GM12878 (cell line): ENCODE measurements at regions not wholly inside any gene's neighbourhood (a gene's known extent, or its start where the extent isn't known, plus 50 kb on each side); places are given as distances from the start of the nearest gene placed in this dataset.

Experiments used
- JUND ChIP-seq: IDR thresholded peaks from 2 replicates; pipeline ENCODE4 v1.6.1; 2012; ENCODE audit warnings: low read depth, mild to moderate bottlenecking, low read length, improper control_type of control experiment, moderate library complexity
- PAX5 ChIP-seq: IDR thresholded peaks from 2 replicates; pipeline ENCODE4 v1.6.1; 2011; ENCODE audit warnings: low read depth, low read length, borderline replicate concordance
- RFX5 ChIP-seq: IDR thresholded peaks from 2 replicates; pipeline ENCODE4 v1.6.1; 2011; ENCODE audit warnings: low read depth, low read length, improper control_type of control experiment
- RUNX3 ChIP-seq: IDR thresholded peaks from 2 replicates; pipeline ENCODE4 v1.6.1; 2012; ENCODE audit warnings: low read length, inconsistent platforms
- TCF12 ChIP-seq: IDR thresholded peaks from 2 replicates; pipeline ENCODE4 v1.6.1; 2011; ENCODE audit warnings: low read depth, mild to moderate bottlenecking, low read length
- ZBTB11 ChIP-seq: fragments of 450-650 bp; formaldehyde crosslinking; IDR thresholded peaks from 2 replicates; pipeline ENCODE4 v1.5.0; 2022; ENCODE audit warnings: mild to moderate bottlenecking, missing genetic modification characterization
- ZNF24 ChIP-seq: fragments of 450-650 bp; IDR thresholded peaks from 2 replicates; pipeline ENCODE4 v1.6.1; 2017; ENCODE audit warnings: antibody characterized with exemption, mild to moderate bottlenecking
- TF ChIP-seq, protein P1 (sequence below): fragments of 450-650 bp; formaldehyde crosslinking; IDR thresholded peaks from 2 replicates; pipeline ENCODE4 v1.4.0; 2022; ENCODE audit warnings: mild to moderate bottlenecking, moderate library complexity
- TF ChIP-seq, protein P2 (sequence below): fragments of 450-650 bp; IDR thresholded peaks from 2 replicates; pipeline ENCODE4 v1.6.1; 2016; ENCODE audit warnings: mild to moderate bottlenecking

GRCh38 chr9:10867194-10867593 lies 254.4 kb upstream of the PTPRD start (continued):
- TF ChIP-seq, protein P1, sequence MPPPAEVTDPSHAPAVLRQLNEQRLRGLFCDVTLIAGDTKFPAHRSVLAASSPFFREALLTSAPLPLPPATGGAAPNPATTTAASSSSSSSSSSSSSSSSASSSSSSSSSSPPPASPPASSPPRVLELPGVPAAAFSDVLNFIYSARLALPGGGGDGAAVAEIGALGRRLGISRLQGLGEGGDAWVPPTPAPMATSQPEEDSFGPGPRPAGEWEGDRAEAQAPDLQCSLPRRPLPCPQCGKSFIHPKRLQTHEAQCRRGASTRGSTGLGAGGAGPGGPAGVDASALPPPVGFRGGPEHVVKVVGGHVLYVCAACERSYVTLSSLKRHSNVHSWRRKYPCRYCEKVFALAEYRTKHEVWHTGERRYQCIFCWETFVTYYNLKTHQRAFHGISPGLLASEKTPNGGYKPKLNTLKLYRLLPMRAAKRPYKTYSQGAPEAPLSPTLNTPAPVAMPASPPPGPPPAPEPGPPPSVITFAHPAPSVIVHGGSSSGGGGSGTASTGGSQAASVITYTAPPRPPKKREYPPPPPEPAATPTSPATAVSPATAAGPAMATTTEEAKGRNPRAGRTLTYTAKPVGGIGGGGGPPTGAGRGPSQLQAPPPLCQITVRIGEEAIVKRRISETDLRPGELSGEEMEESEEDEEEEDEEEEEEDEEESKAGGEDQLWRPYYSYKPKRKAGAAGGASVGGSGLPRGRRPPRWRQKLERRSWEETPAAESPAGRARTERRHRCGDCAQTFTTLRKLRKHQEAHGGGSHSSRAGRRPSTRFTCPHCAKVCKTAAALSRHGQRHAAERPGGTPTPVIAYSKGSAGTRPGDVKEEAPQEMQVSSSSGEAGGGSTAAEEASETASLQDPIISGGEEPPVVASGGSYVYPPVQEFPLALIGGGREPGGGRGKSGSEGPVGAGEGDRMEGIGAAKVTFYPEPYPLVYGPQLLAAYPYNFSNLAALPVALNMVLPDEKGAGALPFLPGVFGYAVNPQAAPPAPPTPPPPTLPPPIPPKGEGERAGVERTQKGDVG (CRISPR knock-in tag), result no peak
- TF ChIP-seq RFX5, result no peak
- no peak for TF ChIP-seq JUND
- no peak for TF ChIP-seq ZNF24
- TF ChIP-seq PAX5, result no peak
- TF ChIP-seq, protein P2, sequence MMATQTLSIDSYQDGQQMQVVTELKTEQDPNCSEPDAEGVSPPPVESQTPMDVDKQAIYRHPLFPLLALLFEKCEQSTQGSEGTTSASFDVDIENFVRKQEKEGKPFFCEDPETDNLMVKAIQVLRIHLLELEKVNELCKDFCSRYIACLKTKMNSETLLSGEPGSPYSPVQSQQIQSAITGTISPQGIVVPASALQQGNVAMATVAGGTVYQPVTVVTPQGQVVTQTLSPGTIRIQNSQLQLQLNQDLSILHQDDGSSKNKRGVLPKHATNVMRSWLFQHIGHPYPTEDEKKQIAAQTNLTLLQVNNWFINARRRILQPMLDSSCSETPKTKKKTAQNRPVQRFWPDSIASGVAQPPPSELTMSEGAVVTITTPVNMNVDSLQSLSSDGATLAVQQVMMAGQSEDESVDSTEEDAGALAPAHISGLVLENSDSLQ, result no peak
- TF ChIP-seq TCF12, result no peak
- no peak for TF ChIP-seq ZBTB11 (CRISPR knock-in tag)
- TF ChIP-seq RUNX3, result no peak
